AG10803 (cell line): ENCODE measurements at regions not wholly inside any gene's neighbourhood (a gene's known extent, or its start where the extent isn't known, plus 50 kb on each side); places are given as distances from the start of the nearest gene placed in this dataset.

Source experiments
- DNase-seq: peaks from one replicate; pipeline ENCODE4 v3.0.0; 2010; ENCODE audit warnings: low read depth
- H3K4me3 ChIP-seq: 2 replicates; pipeline ENCODE4 v1.5.1; 2011; ENCODE audit warnings: mild to moderate bottlenecking, low read length, control low read depth
- CTCF ChIP-seq: conservative IDR thresholded peaks from 2 replicates; pipeline ENCODE4 v1.5.1; 2011; ENCODE audit warnings: mild to moderate bottlenecking, low read length, control low read depth, inconsistent platforms

- no peak for TF ChIP-seq CTCF
- no peak for DNase-seq
- no peak overlapping the region for H3K4me3 ChIP-seq
These were observed 447.4 kb downstream of the MED13L start for GRCh38 chr12:115830070-115830469.

- no peak for DNase-seq
- H3K4me3 ChIP-seq: no peak overlapping the region
- no peak for TF ChIP-seq CTCF
These were observed 449.3 kb downstream of the MED13L start for GRCh38 chr12:115828168-115828567.

- no peak for TF ChIP-seq CTCF
- no peak overlapping the region for H3K4me3 ChIP-seq
- no peak for DNase-seq
These were observed 452.4 kb downstream of the MED13L start for GRCh38 chr12:115824936-115825602.

GRCh38 chr12:115823635-115824034, 453.9 kb downstream of the MED13L start:
- no peak for TF ChIP-seq CTCF
- no peak overlapping the region for H3K4me3 ChIP-seq
- no peak for DNase-seq

- H3K4me3 ChIP-seq: no peak overlapping the region
- no peak for TF ChIP-seq CTCF
- DNase-seq: no peak
These were observed 456.8 kb downstream of the MED13L start for GRCh38 chr12:115820656-115821055.

- TF ChIP-seq CTCF: no peak
- H3K4me3 ChIP-seq: no peak overlapping the region
- no peak for DNase-seq
These were observed 458.5 kb downstream of the MED13L start for GRCh38 chr12:115818973-115819372.

GRCh38 chr12:115817389-115817788, 460.1 kb downstream of the MED13L start:
- no peak for TF ChIP-seq CTCF
- DNase-seq: no peak
- no peak overlapping the region for H3K4me3 ChIP-seq
